K562 (cell line): ENCODE measurements at regions not wholly inside any gene's neighbourhood (a gene's known extent, or its start where the extent isn't known, plus 50 kb on each side); places are given as distances from the start of the nearest gene placed in this dataset.
"Not testable (repeated sequence)": the region's sequence is repeated elsewhere in the genome, so short reads cannot be mapped to it uniquely, and the experiment has no call there.

Experiments used
- BHLHE40 ChIP-seq: IDR thresholded peaks from 2 replicates; pipeline ENCODE4 v1.6.1; 2011; ENCODE audit warnings: low read length, improper control_type of control experiment
- CHD2 ChIP-seq: IDR thresholded peaks from 2 replicates; pipeline ENCODE4 v1.6.1; 2011; ENCODE audit warnings: low read depth, low read length
- FIP1L1 ChIP-seq: fragments of 200-400 bp; formaldehyde crosslinking; IDR thresholded peaks from 2 replicates; pipeline ENCODE4 v1.6.1; 2018; ENCODE audit warnings: mild to moderate bottlenecking, low read depth, low read length; ENCODE audit not compliant: poor library complexity, severe bottlenecking
- SREBF2 ChIP-seq: sonication (generic); formaldehyde crosslinking; IDR thresholded peaks from 2 replicates; pipeline ENCODE4 v1.4.0; 2020; ENCODE audit warnings: mild to moderate bottlenecking, missing genetic modification reagents
- SRF ChIP-seq, 2 experiments: fragments of 250-450, 450-650 bp in 1 of 2; sonication (Bioruptor Pico) in 1 of 2; sonication (generic) in 1 of 2; formaldehyde crosslinking; IDR thresholded peaks; 2 replicates each; pipeline versions ENCODE4 v1.5.0 to v1.5.1; 2020 to 2022; ENCODE audit warnings: mild to moderate bottlenecking in 1 of 2, missing genetic modification reagents in 1 of 2
- TBP ChIP-seq: optimal IDR thresholded peaks from 2 replicates; pipeline ENCODE3; 2011; ENCODE audit warnings: low read depth, low read length, improper control_type of control experiment
- TCF7L2 ChIP-seq: fragments of 150-350 bp; IDR thresholded peaks from 2 replicates; pipeline ENCODE4 v1.6.1; 2016; ENCODE audit warnings: low read depth, mild to moderate bottlenecking, low read length, moderate library complexity
- TGIF2 ChIP-seq: sonication (generic); formaldehyde crosslinking; IDR thresholded peaks from 2 replicates; pipeline ENCODE4 v1.8.1; 2022; ENCODE audit warnings: mild to moderate bottlenecking, missing genetic modification reagents, moderate library complexity
- ZFX ChIP-seq: sonication (generic); formaldehyde crosslinking; IDR thresholded peaks from 2 replicates; pipeline ENCODE4 v1.8.0; 2022; ENCODE audit warnings: mild to moderate bottlenecking, missing genetic modification reagents, moderate library complexity

DNA sequence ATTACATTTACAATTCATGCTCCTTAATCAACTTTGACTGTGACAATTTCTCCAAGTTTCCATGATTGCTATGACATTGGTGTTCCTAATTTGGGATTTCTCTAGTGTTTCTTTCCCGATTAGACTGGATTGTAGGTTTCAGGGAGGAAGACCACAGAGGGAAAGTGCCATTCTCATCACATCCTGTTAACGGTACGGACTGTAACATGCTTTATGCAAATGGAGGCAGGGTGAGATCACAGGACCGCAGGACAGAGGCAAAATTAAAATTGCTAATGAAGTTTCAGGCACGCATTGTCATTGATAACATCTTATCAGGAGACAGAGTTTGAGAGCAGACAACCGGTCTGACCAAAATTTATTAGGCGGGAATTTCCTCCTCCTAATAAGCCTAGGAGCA is 446.7 kb upstream of the NPAP1 start:
- not testable (repeated sequence) for TF ChIP-seq SREBF2 (CRISPR knock-in tag); SRF (CRISPR knock-in tag; IDR thresholded peaks at IDR 0.05); ZFX (CRISPR knock-in tag); TBP; CHD2; FIP1L1; BHLHE40; TCF7L2; TGIF2 (CRISPR knock-in tag)
